Lung (tissue), 11 donors: ENCODE measurements at regions not wholly inside any gene's neighbourhood (a gene's known extent, or its start where the extent isn't known, plus 50 kb on each side); places are given as distances from the start of the nearest gene placed in this dataset.

Experiments used
- ATAC-seq: fragments of 200-7000 bp; cut with Tn5 transposase; one replicate; pipeline ENCODE4 v1.9.1; 2020; ENCODE audit warnings: moderate number of reproducible peaks; ENCODE audit not compliant: insufficient read depth, low FRiP score
- DNase-seq, 3 donors: peaks; one replicate each; pipeline ENCODE4 v3.0.0-alpha.2; 2013 to 2017
- H3K27ac ChIP-seq, 2 donors: one replicate each; pipeline ENCODE4 v1.5.1; 2013; ENCODE audit warnings: mild to moderate bottlenecking in 2 of 2, moderate library complexity in 2 of 2, control low read depth in 1 of 2, inconsistent platforms in 1 of 2, low read depth in 1 of 2, low read length in 1 of 2
- H3K27me3 ChIP-seq, 3 donors: one replicate each; pipeline ENCODE4 v1.5.1; 2013; ENCODE audit warnings: low read length in 2 of 3; ENCODE audit not compliant: control insufficient read depth in 3 of 3, insufficient read depth in 3 of 3
- H3K36me3 ChIP-seq, 4 donors: one replicate each; pipeline ENCODE4 v1.5.1; 2013; ENCODE audit warnings: low read length in 4 of 4, mild to moderate bottlenecking in 1 of 4, moderate library complexity in 1 of 4; ENCODE audit not compliant: control insufficient read depth in 4 of 4, insufficient read depth in 4 of 4
- H3K4me1 ChIP-seq, 5 donors: one replicate each; pipeline ENCODE4 v1.5.1; 2013; ENCODE audit warnings: low read length in 5 of 5, mild to moderate bottlenecking in 2 of 5, moderate library complexity in 1 of 5; ENCODE audit not compliant: control insufficient read depth in 5 of 5, insufficient read depth in 5 of 5
- H3K4me3 ChIP-seq: one replicate; pipeline ENCODE4 v1.5.1; 2013; ENCODE audit warnings: mild to moderate bottlenecking, control low read depth, moderate library complexity
- H3K9ac ChIP-seq, 2 donors: one replicate each; pipeline ENCODE4 v1.5.1; 2013; ENCODE audit warnings: low read length in 2 of 2, control low read depth in 1 of 2; ENCODE audit not compliant: insufficient read depth in 1 of 2
- H3K9me3 ChIP-seq, 4 donors: one replicate each; pipeline ENCODE4 v1.5.1; 2013; ENCODE audit warnings: low read length in 3 of 4, mild to moderate bottlenecking in 1 of 4, moderate library complexity in 1 of 4; ENCODE audit not compliant: control insufficient read depth in 4 of 4, insufficient read depth in 3 of 4
- WGBS, 2 donors: extraction: QIAGEN DNeasy Blood & Tissue Kit; methylation state at CpG; one replicate each; pipeline ENCODE4 v1.1.7; 2013; 5-methylcytosine and 5-hydroxymethylcytosine counted together
- TF ChIP-seq, protein P1 (sequence below): IDR thresholded peaks from 2 replicates; pipeline ENCODE4 v1.5.1; 2012; ENCODE audit warnings: mild to moderate bottlenecking; ENCODE audit errors: control extremely low read depth, extremely low read depth
- donor health status: control.
- donor health status: control.
- donor health status: Bipolar disorder and iron deficiency.
- donor health status: healthy.
- donor health status: DM: yes; HTN: yes; CAD: no.

DNA sequence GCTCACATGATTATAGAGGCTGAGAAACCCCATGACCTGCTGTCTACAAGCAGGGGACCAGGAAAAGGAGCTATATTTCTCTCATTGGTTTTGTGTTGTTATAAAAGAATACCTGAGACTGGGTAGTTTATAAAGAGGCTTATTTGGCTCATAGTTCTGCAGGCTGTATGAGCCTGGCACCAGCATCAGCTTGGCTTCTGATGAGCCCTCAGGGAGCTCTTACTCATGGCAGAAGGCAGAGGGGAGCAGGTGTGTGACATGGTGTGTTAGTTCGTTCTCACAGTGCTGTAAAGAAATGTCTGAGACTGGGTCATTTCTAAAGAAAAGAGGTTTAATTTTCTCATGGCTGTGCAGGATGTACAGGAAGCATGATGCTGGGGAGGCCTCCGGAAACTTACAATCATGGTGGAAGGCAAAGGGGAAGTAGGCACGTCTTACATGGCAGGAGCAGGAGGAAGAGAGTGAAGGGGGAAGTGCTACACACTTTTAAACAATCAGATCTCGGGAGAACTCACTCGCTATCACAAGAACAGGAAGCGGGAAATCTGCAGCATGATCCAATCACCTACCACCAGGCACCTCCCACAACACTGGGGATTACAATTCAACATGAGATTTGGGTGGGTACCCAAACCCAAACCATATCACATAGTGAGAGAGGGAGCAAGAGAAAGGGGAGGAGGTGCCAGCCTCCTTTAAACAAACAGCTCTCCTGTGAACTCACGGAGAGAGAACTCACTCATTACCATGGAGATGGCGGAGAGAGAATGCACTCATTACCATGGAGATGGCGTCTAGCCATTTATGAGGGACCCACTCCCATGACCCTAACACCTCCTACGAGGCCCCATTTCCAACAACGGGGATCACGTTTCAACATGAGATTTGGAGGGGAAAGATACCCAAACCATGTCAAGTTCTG is 133.4 kb downstream of the JCAD start:
- no peak for ATAC-seq
- WGBS, 2 donors = 55 to 56% methylated on average over 12 of the region's 12 CpGs

DNA sequence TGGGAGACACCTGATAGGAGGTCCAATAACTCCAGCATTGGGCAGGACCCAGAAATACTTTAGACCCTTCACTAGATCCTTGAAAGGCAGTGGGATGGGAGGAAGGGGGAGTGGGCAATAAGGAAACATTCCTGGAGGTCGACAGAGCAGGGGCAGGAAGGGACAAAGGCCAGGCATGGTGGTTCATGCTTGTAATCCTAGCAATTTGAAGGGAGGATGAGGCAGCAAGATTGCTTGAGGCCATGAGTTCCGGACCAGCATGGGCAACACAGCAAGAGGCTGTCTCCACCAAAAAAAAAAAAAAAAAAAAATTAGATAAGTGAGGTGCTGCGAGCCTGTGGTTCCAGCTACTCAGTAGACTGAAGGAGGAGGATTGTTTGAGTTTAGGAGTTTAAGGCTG is 134.9 kb downstream of the JCAD start:
- no peak for DNase-seq
- TF ChIP-seq, protein P1, sequence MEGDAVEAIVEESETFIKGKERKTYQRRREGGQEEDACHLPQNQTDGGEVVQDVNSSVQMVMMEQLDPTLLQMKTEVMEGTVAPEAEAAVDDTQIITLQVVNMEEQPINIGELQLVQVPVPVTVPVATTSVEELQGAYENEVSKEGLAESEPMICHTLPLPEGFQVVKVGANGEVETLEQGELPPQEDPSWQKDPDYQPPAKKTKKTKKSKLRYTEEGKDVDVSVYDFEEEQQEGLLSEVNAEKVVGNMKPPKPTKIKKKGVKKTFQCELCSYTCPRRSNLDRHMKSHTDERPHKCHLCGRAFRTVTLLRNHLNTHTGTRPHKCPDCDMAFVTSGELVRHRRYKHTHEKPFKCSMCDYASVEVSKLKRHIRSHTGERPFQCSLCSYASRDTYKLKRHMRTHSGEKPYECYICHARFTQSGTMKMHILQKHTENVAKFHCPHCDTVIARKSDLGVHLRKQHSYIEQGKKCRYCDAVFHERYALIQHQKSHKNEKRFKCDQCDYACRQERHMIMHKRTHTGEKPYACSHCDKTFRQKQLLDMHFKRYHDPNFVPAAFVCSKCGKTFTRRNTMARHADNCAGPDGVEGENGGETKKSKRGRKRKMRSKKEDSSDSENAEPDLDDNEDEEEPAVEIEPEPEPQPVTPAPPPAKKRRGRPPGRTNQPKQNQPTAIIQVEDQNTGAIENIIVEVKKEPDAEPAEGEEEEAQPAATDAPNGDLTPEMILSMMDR = no peak
- Histone ChIP-seq H3K27me3 (no peaks in the 10 kb centered on the region), H3K4me1 (peaks cover 0 to 4% (median 0%) of the 10 kb centered on the region in 5 donors), H3K4me3 (no peak overlapping the region), H3K36me3 (no peaks in the 10 kb centered on the region), H3K27ac (no peak overlapping the region), H3K9me3 (no peaks in the 10 kb centered on the region), H3K9ac (no peak overlapping the region)
- ATAC-seq = no peak
- WGBS, 2 donors = 88 to 98% methylated on average over 3 of the region's 3 CpGs

More for the DNA sequence above, 133.4 kb downstream of the JCAD start:
- peaks cover 0 to 4% (median 0%) of the 10 kb centered on the region in 5 donors for H3K4me1 ChIP-seq
- no peak overlapping the region for H3K4me3 ChIP-seq
- H3K36me3 ChIP-seq = no peaks in the 10 kb centered on the region
- no peak overlapping the region for H3K9ac ChIP-seq
- H3K9me3 ChIP-seq = no peaks in the 10 kb centered on the region
- no peak overlapping the region for H3K27ac ChIP-seq
- no peak for DNase-seq
- TF ChIP-seq, protein P1 = no peak
- no peaks in the 10 kb centered on the region for H3K27me3 ChIP-seq

DNA sequence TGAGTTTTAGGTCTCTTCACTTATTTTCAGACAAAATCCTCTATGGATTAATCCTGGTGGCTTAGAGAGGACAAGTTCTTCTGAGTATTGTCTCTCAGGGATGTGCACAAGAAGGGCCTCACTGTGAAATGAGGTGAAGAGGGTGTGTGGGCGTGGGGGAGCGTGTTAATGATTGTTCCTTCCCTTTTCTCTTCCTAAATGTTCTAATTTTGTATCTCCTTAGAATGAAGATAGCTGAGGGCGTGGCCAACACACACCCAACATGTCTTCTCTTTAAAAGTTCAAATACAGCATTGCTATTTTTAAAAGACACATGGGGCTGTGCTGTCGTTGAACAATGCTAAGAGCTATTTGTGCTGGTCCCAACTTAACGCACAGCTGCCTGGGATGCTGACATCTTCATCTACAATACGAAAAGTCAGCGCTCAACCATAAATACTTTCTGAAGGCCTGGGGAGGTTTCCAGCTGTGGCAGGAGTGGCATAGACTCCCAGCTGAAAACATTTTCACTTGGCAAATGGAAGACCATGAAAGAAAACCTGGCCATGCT is 135.9 kb downstream of the JCAD start:
- 87% methylated on average over 7 of the region's 7 CpGs for WGBS, 2 donors

More for the DNA sequence above, 135.9 kb downstream of the JCAD start:
- DNase-seq (no peak), ATAC-seq (no peak)
- Histone ChIP-seq H3K9ac (no peak overlapping the region), H3K27me3 (no peaks in the 10 kb centered on the region), H3K27ac (no peak overlapping the region), H3K36me3 (no peaks in the 10 kb centered on the region), H3K4me1 (no peaks in the 10 kb centered on the region), H3K4me3 (no peak overlapping the region), H3K9me3 (no peaks in the 10 kb centered on the region)
- TF ChIP-seq, protein P1 = no peak
